Stimulated activated CD8-positive, alpha-beta memory T cell treated with anti-CD3 and anti-CD28 coated beads, Interleukin-15, amount 100 ng/mL, for 1 hour (primary cell): ENCODE measurements at regions not wholly inside any gene's neighbourhood (a gene's known extent, or its start where the extent isn't known, plus 50 kb on each side); places are given as distances from the start of the nearest gene placed in this dataset.
"Not testable (repeated sequence)": the region's sequence is repeated elsewhere in the genome, so short reads cannot be mapped to it uniquely, and the experiment has no call there.

Source experiments
- DNase-seq: peaks from one replicate; pipeline ENCODE4 v3.0.0-alpha.2; 2020; ENCODE audit warnings: low read depth

- no peak for DNase-seq
Measured at GRCh38 chr13:58617880-58618665, 986.5 kb downstream of the PCDH17 start.

GRCh38 chr13:58619396-58620113, 988.0 kb downstream of the PCDH17 start:
- DNase-seq, result no peak

- no peak for DNase-seq
Measured at GRCh38 chr13:58620176-58620575, 988.6 kb downstream of the PCDH17 start.

GRCh38 chr13:58625703-58626389, 994.3 kb downstream of the PCDH17 start:
- DNase-seq, result no peak

- DNase-seq, result no peak
Measured at GRCh38 chr13:58630794-58631193, 999.2 kb downstream of the PCDH17 start.

GRCh38 chr13:58633226-58633625, 1001.7 kb downstream of the PCDH17 start:
- no peak for DNase-seq

GRCh38 chr13:58655086-58655485, 1023.5 kb downstream of the PCDH17 start:
- DNase-seq, result no peak

GRCh38 chr13:58660826-58661225, 1029.3 kb downstream of the PCDH17 start:
- DNase-seq, result no peak

GRCh38 chr13:58666331-58666730, 1034.8 kb downstream of the PCDH17 start:
- no peak for DNase-seq

GRCh38 chr13:58667096-58667495, 1035.6 kb downstream of the PCDH17 start:
- no peak for DNase-seq

GRCh38 chr13:58680115-58680514, 1048.6 kb downstream of the PCDH17 start:
- no peak for DNase-seq

GRCh38 chr13:58682616-58683015, 1051.1 kb downstream of the PCDH17 start:
- no peak for DNase-seq

GRCh38 chr13:58687148-58687547, 1055.6 kb downstream of the PCDH17 start:
- no peak for DNase-seq

GRCh38 chr13:58698531-58698930, 1067.0 kb downstream of the PCDH17 start:
- no peak for DNase-seq

GRCh38 chr13:58704953-58705352, 1073.4 kb downstream of the PCDH17 start:
- no peak for DNase-seq

- DNase-seq, result no peak
Measured at GRCh38 chr13:58706421-58706820, 1074.9 kb downstream of the PCDH17 start.

- no peak for DNase-seq
Measured at GRCh38 chr13:58712191-58712590, 1080.6 kb downstream of the PCDH17 start.

GRCh38 chr13:58714016-58714415, 1082.5 kb downstream of the PCDH17 start:
- DNase-seq, result not testable (repeated sequence)

- DNase-seq, result no peak
Measured at GRCh38 chr13:58721273-58721672, 1089.7 kb downstream of the PCDH17 start.

- DNase-seq, result no peak
Measured at GRCh38 chr13:58728126-58728525, 1096.6 kb downstream of the PCDH17 start.

- DNase-seq, result no peak
Measured at GRCh38 chr13:58729361-58729760, 1097.8 kb downstream of the PCDH17 start.

- no peak for DNase-seq
Measured at GRCh38 chr13:58744686-58745085, 1113.1 kb downstream of the PCDH17 start.

- no peak for DNase-seq
Measured at GRCh38 chr13:58767566-58767965, 1136.0 kb downstream of the PCDH17 start.
